HG03196 (cell line): ENCODE measurements at regions not wholly inside any gene's neighbourhood (a gene's known extent, or its start where the extent isn't known, plus 50 kb on each side); places are given as distances from the start of the nearest gene placed in this dataset.
"Not testable (repeated sequence)": the region's sequence is repeated elsewhere in the genome, so short reads cannot be mapped to it uniquely, and the experiment has no call there.

Source experiments
- ATAC-seq: cut with Tn5 transposase; IDR thresholded peaks from one replicate; pipeline ENCODE4 v1.9.1; 2021; ENCODE audit not compliant: unreplicated experiment

- no peak for ATAC-seq
Observed at GRCh38 chr5:152118676-152119470, 194.2 kb upstream of the GLRA1 start.

GRCh38 chr5:152116934-152117333 lies 192.3 kb upstream of the GLRA1 start:
- ATAC-seq: no peak

GRCh38 chr5:152113401-152113800 lies 188.8 kb upstream of the GLRA1 start:
- no peak for ATAC-seq

GRCh38 chr5:152107220-152107619 lies 182.6 kb upstream of the GLRA1 start:
- ATAC-seq: no peak

- no peak for ATAC-seq
Observed at GRCh38 chr5:152106571-152106970, 181.9 kb upstream of the GLRA1 start.

GRCh38 chr5:152105085-152105484 lies 180.4 kb upstream of the GLRA1 start:
- ATAC-seq: no peak

GRCh38 chr5:152104211-152104610 lies 179.6 kb upstream of the GLRA1 start:
- ATAC-seq: no peak

- not testable (repeated sequence) for ATAC-seq
Observed at GRCh38 chr5:152102908-152103307, 178.3 kb upstream of the GLRA1 start.

- ATAC-seq: no peak
Observed at GRCh38 chr5:152102057-152102456, 177.4 kb upstream of the GLRA1 start.

- ATAC-seq: no peak
Observed at GRCh38 chr5:152100462-152100861, 175.8 kb upstream of the GLRA1 start.

- ATAC-seq: no peak
Observed at GRCh38 chr5:152097128-152097527, 172.5 kb upstream of the GLRA1 start.

- no peak for ATAC-seq
Observed at GRCh38 chr5:152094716-152095115, 170.1 kb upstream of the GLRA1 start.

GRCh38 chr5:152094060-152094459 lies 169.4 kb upstream of the GLRA1 start:
- no peak for ATAC-seq

GRCh38 chr5:152092580-152092979 lies 167.9 kb upstream of the GLRA1 start:
- ATAC-seq: no peak

- no peak for ATAC-seq
Observed at GRCh38 chr5:152089644-152090043, 165.0 kb upstream of the GLRA1 start.

GRCh38 chr5:152086668-152087067 lies 162.0 kb upstream of the GLRA1 start:
- no peak for ATAC-seq

- ATAC-seq: no peak
Observed at GRCh38 chr5:152084476-152084875, 159.8 kb upstream of the GLRA1 start.

- ATAC-seq: no peak
Observed at GRCh38 chr5:152083231-152083630, 158.6 kb upstream of the GLRA1 start.

GRCh38 chr5:152072091-152072490 lies 147.4 kb upstream of the GLRA1 start:
- ATAC-seq: no peak

GRCh38 chr5:152070591-152070990 lies 145.9 kb upstream of the GLRA1 start:
- ATAC-seq: no peak

- ATAC-seq: no peak
Observed at GRCh38 chr5:152066784-152067183, 142.1 kb upstream of the GLRA1 start.

- no peak for ATAC-seq
Observed at GRCh38 chr5:152063004-152063403, 138.4 kb upstream of the GLRA1 start.

- no peak for ATAC-seq
Observed at GRCh38 chr5:152061095-152061494, 136.4 kb upstream of the GLRA1 start.
